NCI-H1930 (cell line): ENCODE measurements at regions not wholly inside any gene's neighbourhood (a gene's known extent, or its start where the extent isn't known, plus 50 kb on each side); places are given as distances from the start of the nearest gene placed in this dataset.

Experiments used
- DNase-seq, 2 experiments: peaks; one replicate each; lab custom pipeline; 2025; lab: John Stamatoyannopoulos, UW

DNA sequence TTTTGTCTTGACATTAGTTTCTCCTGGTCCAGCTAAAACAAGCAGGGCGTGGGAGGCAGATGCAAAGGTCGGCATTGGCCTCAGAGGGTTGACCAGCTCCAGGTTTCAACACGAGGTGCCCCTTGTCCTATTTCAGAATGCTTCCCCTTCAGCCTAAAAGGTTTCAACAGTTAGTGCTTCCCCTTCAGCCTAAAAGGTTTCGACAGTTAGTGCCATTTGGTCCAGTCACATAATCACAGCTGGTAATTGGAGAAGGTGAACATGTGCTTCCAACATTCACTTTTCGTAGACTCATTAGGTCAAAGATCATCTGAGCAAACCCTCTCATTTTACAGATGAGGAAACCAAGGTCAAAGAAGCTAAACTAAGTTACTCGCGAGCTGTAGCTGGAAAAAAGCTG, 270.3 kb upstream of the MAP3K1 start:
- DNase-seq, result no peak

- no peak for DNase-seq
Measured at GRCh38 chr5:56543441-56544388, 271.6 kb upstream of the MAP3K1 start.

DNA sequence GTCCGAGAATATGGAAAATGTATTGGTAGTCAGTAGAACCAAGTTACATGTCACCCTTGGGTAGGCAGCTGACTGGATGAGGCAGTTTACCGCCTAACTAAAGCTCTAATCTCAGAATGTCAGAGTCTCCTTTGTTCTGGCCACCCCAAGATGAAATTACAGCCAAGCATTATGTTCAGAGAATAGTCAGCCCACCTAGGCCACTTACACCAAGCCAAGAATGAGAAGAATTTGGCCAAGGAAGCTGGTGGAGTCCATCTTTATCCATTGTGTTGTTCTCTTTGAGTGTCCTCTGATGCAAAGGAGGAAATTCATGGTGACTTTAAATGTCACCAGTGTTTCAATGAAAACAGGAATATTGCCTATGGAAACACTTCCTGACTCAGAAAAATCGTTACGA, 275.1 kb upstream of the MAP3K1 start:
- DNase-seq, result no peak

GRCh38 chr5:56538580-56538979, 276.8 kb upstream of the MAP3K1 start:
- DNase-seq, result no peak

DNA sequence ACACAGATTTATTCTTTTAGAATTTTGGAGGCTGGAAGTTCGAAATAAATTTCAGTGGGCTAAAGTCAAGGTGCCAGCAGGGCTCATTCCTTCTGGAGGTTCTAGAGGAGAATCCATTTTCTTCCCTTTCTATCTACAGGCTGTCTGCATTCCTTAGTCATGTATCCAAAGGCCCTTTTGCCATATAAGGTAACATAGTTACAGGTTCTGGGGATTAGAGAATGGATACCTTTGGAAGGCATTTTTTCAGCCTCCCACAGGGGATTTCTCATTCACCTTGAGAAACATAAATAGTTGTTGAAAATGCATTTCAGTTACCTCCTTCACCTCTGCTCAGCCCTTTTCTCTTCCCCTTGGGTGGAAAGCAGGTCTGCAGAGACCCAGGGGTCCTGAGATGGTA, 280.0 kb upstream of the MAP3K1 start:
- no peak for DNase-seq

DNA sequence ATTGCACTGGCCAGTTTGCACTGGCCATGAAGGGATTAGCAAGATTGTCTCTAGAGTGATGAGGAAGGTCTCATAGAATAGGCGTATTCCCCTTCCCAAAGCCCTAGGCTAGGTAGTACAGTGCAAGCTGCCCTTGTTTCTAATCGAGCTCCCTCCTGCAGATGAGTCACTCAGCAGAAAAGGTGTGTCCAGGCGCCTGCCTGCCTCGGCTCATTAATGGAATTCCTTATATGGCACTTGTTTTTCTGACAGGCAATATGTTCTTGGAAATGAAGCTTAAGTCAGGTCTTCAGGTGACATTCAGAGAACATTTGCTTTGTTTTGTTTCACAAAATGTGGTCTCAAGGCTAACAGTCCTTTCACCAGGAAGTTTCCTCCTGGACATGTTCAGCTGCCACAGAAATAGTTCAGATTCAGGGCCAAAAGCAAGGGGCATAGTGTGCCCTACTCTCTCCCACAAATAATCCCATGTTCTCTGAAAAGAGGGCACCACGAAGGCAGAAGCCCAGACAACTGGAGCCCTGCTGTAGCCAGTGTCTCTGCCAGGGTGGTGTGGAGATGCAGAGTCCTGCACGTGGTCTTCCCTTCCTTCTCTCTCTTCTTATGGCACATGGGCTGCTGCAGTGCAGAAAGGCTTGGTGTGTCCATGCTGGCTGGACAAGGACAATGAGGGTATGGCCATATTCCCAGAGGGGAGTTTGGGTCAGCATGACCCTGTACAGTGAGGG, 281.1 kb upstream of the MAP3K1 start:
- DNase-seq, result no peak

DNA sequence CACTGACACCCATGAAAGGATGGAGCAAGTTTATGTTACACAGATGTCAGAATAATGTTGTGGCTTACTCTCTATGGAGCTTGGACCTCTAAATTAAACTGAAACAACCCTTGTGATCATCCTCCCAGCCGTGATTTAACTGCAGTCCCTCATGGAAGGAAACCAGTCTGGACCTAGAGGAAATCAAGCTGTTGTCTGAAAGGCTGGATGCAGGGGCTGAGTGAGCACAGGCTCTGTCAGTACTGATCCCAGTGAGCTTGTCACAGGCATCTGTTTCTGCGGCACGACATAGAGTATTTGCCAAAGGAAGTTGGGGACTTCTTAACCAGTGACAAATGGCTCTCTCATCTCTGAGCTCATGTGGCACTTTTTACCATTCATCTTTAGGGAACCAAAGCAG, 282.9 kb upstream of the MAP3K1 start:
- no peak for DNase-seq

GRCh38 chr5:56530626-56531138, 284.7 kb upstream of the MAP3K1 start:
- DNase-seq, result no peak

DNA sequence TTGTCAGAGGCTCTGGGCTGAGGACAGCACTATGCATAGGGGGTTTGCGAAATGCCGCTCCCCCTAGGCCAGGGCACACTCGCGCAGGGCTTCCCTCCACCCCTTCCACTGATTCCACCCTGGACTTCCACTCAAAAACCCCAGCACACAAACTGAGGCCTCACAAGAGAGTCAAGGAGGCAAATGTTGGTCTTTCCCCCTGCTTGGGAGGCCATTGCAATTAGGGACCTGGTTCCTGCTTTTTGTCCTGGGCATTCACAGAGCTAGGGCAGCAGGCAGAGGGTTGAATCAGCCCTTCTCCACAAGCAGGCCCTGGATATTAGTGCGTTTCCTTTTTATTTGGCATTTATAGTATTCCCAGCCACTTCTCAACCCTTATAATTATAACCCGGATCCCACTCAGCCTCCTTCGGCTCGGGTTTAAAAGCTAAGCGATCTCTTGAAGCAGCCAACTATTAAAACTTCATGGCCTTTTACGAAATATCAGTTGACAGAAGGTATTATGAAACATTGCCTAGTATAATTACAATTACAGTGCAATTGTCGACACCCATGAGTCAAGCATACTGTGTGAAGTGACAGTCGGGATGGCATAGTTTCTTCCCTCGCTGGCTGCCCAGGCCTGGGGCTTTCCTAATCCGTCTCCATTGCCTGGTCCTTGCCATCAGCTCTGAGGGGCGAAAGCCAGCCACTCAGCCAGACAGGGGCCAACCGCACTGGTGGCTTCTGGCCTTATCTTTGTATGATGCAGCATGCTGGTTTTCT, 285.5 kb upstream of the MAP3K1 start:
- no peak for DNase-seq

DNA sequence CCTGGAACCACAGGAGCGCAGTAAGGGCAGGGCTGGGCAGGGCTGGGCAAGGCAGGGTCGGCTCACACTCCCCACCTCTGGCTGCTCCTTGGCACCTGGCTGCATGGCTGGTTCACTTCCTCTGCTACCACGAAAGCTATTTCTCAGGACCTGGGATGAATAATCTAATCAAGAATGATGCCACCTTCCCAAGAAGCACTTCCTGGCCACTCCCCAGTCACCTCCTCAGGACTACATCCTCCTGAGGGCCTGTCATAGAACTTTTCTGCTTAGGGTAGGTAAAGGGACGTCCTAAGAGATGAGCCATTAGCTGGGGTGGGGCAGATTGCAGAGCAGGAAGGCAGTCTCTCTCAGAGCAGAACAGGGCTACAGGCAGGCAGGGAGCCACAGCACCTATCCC, 288.2 kb upstream of the MAP3K1 start:
- no peak for DNase-seq

GRCh38 chr5:56525113-56525512, 290.2 kb upstream of the MAP3K1 start:
- DNase-seq, result no peak

DNA sequence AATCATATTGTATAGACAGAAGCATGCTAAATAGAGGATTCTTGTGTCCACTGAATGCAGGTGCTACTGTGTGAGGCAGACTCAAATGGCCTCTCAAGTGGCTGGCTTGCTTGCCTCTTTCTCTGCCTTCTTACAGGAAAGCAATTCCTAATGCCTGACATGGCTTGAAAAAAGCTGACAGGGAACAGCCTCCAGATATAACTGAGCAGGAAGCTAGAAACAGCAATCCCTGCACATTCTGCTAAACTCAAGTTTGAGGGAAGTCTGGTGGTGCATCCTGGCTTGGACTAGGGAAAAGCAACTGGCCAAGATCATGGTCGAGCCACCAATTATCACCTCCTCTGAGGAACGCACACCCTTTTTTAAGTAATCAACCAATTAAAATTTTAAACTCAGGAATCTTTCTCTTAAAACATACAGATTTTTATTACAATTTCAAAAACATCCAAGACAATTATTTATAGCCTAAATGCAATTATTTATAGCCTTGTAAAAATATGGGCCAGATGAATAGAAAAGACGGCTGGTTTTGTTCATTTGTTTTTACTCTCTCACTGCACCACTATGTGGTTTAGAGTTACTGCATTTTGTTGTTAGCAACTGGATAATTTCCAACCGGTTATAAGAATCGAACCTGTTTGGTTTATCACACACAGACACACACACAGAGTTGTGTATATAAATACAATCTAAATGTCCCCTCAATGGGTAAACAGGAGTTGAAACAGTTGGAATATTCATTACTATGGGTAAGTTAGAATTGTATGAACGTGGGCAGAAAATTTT, 290.9 kb upstream of the ANKRD55 start:
- no peak for DNase-seq

DNA sequence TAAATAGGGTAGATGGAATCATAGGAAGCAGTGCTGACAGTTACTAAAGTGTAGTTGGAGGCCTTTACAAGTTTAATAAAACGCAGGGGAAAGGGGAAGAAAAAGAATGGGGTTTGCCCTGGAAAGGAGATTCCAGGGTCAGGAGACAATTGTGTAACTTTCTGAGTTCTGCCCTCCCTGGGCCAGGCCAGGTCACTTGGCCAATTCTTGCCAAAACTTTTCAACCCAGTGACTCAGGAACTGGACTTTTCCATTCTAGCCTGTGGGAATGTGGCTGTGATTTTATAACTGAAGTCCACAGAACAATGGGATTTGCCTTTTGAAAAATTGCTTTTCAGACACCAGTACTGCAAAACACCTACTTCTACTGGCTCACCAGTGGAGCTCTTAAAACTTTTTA, 289.8 kb upstream of the ANKRD55 start:
- DNase-seq, result no peak

DNA sequence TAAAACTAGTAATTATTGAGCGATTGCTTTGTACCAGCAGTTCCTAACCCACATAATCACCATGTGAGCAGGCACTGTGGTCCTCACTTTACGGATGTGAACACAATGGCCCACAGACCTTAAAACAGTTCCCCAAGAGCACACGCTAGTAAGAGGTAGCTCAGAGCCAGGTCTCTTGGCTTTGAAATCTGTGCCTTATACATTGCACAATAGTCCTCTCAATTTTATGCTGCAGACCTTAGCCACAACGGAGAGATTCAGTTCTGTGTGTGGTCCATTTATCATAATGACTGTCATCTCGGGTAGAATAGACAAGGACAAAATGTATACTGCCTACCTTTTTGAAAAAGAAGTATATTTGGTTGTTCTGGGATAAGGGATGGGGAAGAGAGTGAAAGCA, 289.0 kb upstream of the ANKRD55 start:
- DNase-seq, result no peak

DNA sequence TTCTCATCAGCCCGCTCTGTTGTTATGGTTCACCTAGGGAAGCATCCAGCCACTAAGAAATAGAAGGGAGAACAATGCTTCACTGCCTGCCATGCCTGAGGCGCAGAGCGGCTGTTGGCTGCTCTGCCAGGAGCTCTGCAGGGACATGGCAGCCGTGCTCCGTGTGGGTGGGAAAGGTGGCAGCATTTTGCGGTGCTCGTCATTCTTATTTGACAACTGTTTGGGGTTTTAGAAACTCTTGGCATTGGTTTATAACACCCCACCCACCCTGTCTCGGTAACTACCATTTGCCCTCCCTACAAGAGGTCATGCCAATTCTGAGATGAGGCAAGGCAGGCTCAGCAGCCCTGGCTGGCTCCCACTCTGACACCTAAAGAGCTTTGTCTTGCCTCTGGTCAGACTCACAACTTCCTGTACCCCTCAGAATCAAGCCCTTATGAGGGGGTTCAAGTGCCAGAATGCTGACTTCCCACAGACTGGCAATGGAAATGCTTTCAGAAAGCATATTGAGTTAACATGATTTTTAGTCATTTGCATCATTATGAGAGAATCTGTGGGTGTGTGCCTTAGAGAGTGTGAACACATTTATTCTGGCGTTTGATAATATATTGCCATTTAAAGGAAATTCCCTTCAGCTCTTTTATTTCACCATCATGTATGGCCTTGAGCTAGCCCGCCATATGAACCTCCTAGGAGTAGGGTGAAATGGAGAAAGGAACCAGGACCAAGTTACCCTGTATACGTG, 288.0 kb upstream of the ANKRD55 start:
- no peak for DNase-seq

- no peak for DNase-seq
Measured at GRCh38 chr5:56518820-56519219, 285.7 kb upstream of the ANKRD55 start.

GRCh38 chr5:56517011-56517416, 283.9 kb upstream of the ANKRD55 start:
- no peak for DNase-seq

- no peak for DNase-seq
Measured at GRCh38 chr5:56516441-56516840, 283.3 kb upstream of the ANKRD55 start.

DNA sequence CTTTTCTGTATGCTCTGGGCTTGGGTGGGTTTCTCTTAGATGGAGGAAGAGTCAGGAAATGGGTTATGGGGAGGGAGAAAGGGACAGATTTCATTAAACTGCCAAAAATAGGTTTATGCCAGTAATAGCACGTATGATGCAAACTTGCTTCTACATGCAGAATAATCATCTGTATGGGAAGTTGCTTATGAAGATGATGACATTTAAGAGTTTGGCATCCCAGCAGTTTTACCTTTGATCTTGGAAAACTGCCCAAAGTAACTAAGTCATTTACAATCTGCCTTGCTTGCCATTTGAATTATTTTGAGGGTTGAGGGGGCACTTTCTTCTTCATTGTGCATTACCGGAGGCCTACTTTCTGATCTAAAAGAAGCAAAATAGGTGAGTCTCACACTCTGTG, 282.9 kb upstream of the ANKRD55 start:
- DNase-seq, result no peak

DNA sequence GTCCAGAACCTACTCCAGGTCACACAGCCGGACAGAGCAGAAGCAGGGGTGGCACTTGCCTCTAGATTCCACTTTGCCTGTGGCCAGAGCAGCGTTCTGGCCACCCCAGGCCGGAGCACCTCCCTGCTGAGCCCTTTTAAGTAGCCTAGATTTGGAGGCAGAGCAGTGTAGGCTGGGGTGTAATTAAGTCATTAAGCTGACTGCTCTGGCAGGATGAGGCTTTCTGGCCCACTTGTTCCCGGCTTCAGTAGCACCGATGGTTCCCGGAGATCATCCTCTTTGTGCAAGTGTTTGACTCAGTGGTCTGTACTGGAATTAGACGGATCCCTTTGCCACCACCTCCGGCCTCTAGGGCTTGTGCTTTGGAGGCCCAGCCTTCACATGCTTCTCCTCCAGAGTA, 281.9 kb upstream of the ANKRD55 start:
- no peak for DNase-seq

- no peak for DNase-seq
Measured at GRCh38 chr5:56514245-56514644, 281.1 kb upstream of the ANKRD55 start.
